Suprapubic skin (tissue), 3 donors: ENCODE measurements at regions not wholly inside any gene's neighbourhood (a gene's known extent, or its start where the extent isn't known, plus 50 kb on each side); places are given as distances from the start of the nearest gene placed in this dataset.

Experiments used
- EP300 ChIP-seq: sonication (generic); formaldehyde crosslinking; IDR thresholded peaks from one replicate; pipeline ENCODE4 v1.6.1; 2017; ENCODE audit warnings: antibody characterized with exemption
- TF ChIP-seq, protein P1 (sequence below), 2 donors: fragments of 200-600 bp in 1 of 2; fragments of 450-650 bp in 1 of 2; sonication (generic) in 1 of 2; IDR thresholded peaks; one replicate each; pipeline ENCODE4 v1.5.1; 2016 to 2019; ENCODE audit warnings: antibody characterized with exemption in 2 of 2, mild to moderate bottlenecking in 1 of 2, moderate library complexity in 1 of 2

DNA sequence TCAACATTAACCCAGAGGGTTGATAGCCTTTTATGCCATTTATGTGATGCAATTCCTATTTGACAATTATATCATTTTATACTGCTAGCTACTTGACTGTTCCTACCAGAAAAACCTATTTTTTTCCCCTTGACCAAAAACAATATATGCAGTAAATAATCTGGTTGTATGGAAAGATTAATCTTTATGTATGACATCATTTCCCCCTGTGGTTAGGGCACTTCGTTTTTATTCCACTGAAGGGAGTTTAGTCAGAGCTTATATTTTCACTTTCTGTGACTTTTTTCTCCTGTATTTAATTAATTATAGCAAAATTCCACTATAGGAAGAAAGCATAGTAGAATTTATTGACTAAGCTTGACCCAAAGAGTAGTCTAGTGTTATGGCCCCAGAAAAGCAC is 107.6 kb downstream of the HAUS1 start:
- TF ChIP-seq, protein P1, sequence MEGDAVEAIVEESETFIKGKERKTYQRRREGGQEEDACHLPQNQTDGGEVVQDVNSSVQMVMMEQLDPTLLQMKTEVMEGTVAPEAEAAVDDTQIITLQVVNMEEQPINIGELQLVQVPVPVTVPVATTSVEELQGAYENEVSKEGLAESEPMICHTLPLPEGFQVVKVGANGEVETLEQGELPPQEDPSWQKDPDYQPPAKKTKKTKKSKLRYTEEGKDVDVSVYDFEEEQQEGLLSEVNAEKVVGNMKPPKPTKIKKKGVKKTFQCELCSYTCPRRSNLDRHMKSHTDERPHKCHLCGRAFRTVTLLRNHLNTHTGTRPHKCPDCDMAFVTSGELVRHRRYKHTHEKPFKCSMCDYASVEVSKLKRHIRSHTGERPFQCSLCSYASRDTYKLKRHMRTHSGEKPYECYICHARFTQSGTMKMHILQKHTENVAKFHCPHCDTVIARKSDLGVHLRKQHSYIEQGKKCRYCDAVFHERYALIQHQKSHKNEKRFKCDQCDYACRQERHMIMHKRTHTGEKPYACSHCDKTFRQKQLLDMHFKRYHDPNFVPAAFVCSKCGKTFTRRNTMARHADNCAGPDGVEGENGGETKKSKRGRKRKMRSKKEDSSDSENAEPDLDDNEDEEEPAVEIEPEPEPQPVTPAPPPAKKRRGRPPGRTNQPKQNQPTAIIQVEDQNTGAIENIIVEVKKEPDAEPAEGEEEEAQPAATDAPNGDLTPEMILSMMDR (IDR thresholded peaks at IDR 0.05), result no peak
- no peak for TF ChIP-seq EP300
